Tibial nerve (tissue), 3 donors: ENCODE measurements at regions not wholly inside any gene's neighbourhood (a gene's known extent, or its start where the extent isn't known, plus 50 kb on each side); places are given as distances from the start of the nearest gene placed in this dataset.

ENCODE experiments used
- CTCF ChIP-seq, 5 experiments: fragments of 200-600 bp in 3 of 5; fragments of 450-650 bp in 2 of 5; sonication (generic) in 3 of 5; IDR thresholded peaks; one replicate each; pipeline ENCODE4 v1.5.1; 2016 to 2019; ENCODE audit warnings: antibody characterized with exemption in 5 of 5, mild to moderate bottlenecking in 3 of 5, moderate library complexity in 2 of 5
- POLR2A ChIP-seq, 2 donors: fragments of 450-650 bp; IDR thresholded peaks; one replicate each; pipeline ENCODE4 v1.6.1; 2017; ENCODE audit warnings: antibody characterized with exemption in 2 of 2, mild to moderate bottlenecking in 2 of 2, moderate library complexity in 2 of 2

- TF ChIP-seq CTCF (IDR thresholded peaks at IDR 0.05) (no peak), POLR2A (IDR thresholded peaks at IDR 0.05) (no peak)
Measured at GRCh38 chr3:69510481-69511030, 124.7 kb upstream of the FRMD4B start.
